ENCODE measurements at regions not wholly inside any gene's neighbourhood (a gene's known extent, or its start where the extent isn't known, plus 50 kb on each side); places are given as distances from the start of the nearest gene placed in this dataset.

DNA sequence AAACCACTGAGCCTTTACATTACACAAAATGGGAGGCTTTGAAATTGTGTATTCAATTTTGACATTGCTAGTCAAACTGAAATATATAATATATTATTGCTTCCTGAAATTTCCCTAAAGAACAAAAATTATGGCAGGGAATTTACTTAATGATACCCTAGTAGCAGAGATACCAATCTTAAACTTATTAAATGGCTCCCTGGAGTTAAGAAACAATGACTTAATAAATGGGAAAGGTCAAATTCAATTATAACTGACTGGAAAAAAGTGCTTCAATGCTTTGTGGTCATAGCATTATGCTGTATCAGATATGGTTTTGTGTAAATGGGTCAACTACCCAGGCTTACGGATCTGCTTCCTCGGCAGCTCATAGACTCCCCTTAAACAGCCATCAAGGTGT, 244.1 kb downstream of the CNTN3 start:
- H2AFZ ChIP-seq (ENCODE audit: low read length): no peak overlapping the region
- no peak overlapping the region for H2BK5ac ChIP-seq (ENCODE audit: insufficient read length, low read length)
- no peak overlapping the region for H3K14ac ChIP-seq (ENCODE audit: insufficient read depth, low read length)
- H3T11ph ChIP-seq (ENCODE audit: low read length): no peak overlapping the region
- no peak overlapping the region for H2BK20ac ChIP-seq (ENCODE audit: low read depth, low read length, poor library complexity, severe bottlenecking)
- H3K79me1 ChIP-seq (ENCODE audit: insufficient read depth, low read depth, low read length, poor library complexity, severe bottlenecking): no peaks in the 10 kb centered on the region
- Mint-ChIP-seq H3K27ac (no peak overlapping the region), H3K27me3 (ENCODE audit: low read depth) (no peaks in the 10 kb centered on the region), H3K36me3 (ENCODE audit: insufficient read depth in 1 of 3, low read depth in 3 of 3) (peaks cover 0 to 2% (median 0%) of the 10 kb centered on the region in 3 experiments; a peak in 2 of 7 replicates), H3K4me1 (peaks cover 4 to 6% of the 10 kb centered on the region in 2 experiments), H3K9me3 (no peaks in the 10 kb centered on the region), H3K4me3 (no peak overlapping the region)
- WGBS (ENCODE audit: extremely low coverage, insufficient read length, low lambda C conversion rate): no CpG with 5 or more reads among the region's 2 CpGs
- no peaks in the 10 kb centered on the region for H4K20me1 ChIP-seq (ENCODE audit: control insufficient read depth, insufficient read depth, insufficient read length)
- no peak overlapping the region for H4K5ac ChIP-seq (ENCODE audit: insufficient read length, low read depth, low read length)
- no peak overlapping the region for H2AK5ac ChIP-seq (ENCODE audit: insufficient read length, low read length)
- DNase-seq: no peak
- no peaks in the 10 kb centered on the region for H3K27me3 ChIP-seq (ENCODE audit: insufficient read depth, low read length)
- no peak overlapping the region for H4K91ac ChIP-seq (ENCODE audit: insufficient read length, low read depth, low read length)
- TF ChIP-seq CTCF (conservative IDR thresholded peaks at IDR 0.05): no peak
- H3K9me3 ChIP-seq (ENCODE audit: control insufficient read depth, low read depth, low read length): no peaks in the 10 kb centered on the region
- H3K18ac ChIP-seq (ENCODE audit: insufficient read length, low read depth, low read length): no peak overlapping the region
- no peak overlapping the region for H2BK120ac ChIP-seq (ENCODE audit: low read depth, low read length, poor library complexity, severe bottlenecking)
- H3K4me2 ChIP-seq (ENCODE audit: insufficient read depth, insufficient read length, low read length): no peak overlapping the region
- H3K9ac ChIP-seq (ENCODE audit: extremely low read depth, insufficient read length, low read length): no peak overlapping the region
- H3K23me2 ChIP-seq (ENCODE audit: insufficient read length, low read depth, low read length, poor library complexity, severe bottlenecking): no peaks in the 10 kb centered on the region
- H3K4me1 ChIP-seq (ENCODE audit: insufficient read depth, low read length): no peaks in the 10 kb centered on the region
- H3K4ac ChIP-seq (ENCODE audit: low read depth, low read length): no peak overlapping the region
- H3K27ac ChIP-seq (ENCODE audit: insufficient read length, low read depth, low read length): no peak overlapping the region
- no peaks in the 10 kb centered on the region for H3K79me2 ChIP-seq (ENCODE audit: insufficient read depth, low read length)
- no peak overlapping the region for H3K23ac ChIP-seq (ENCODE audit: insufficient read length, low read depth, low read length)
- no peak overlapping the region for H4K8ac ChIP-seq (replicated peaks; ENCODE audit: insufficient read length, low read depth, low read length)
- no peak overlapping the region for H2BK15ac ChIP-seq (ENCODE audit: low read depth, low read length)
- H3K56ac ChIP-seq (ENCODE audit: insufficient read length, low read depth, low read length): no peak overlapping the region
- no peak overlapping the region for H2BK12ac ChIP-seq (ENCODE audit: insufficient read length, low read depth, low read length)

All from H9 (cell line).